ENCODE measurements at regions not wholly inside any gene's neighbourhood (a gene's known extent, or its start where the extent isn't known, plus 50 kb on each side); places are given as distances from the start of the nearest gene placed in this dataset.

- peaks cover 7% of the 10 kb centered on the region for H3K36me3 Mint-ChIP-seq (ENCODE audit: low read depth)
- 83 to 93% methylated on average over 4 of the region's 4 CpGs for WGBS, 2 experiments (ENCODE audit: insufficient coverage in 1 of 2, insufficient read length in 1 of 2)
- no peak overlapping the region for H3K27ac Mint-ChIP-seq
- H3K9me3 Mint-ChIP-seq, result no peaks in the 10 kb centered on the region
- H3K4me1 Mint-ChIP-seq, result peaks cover 20% of the 10 kb centered on the region
- no peak for TF ChIP-seq CTCF (conservative IDR thresholded peaks at IDR 0.05)
- H3K4me1 ChIP-seq (ENCODE audit: control insufficient read depth, insufficient read depth, low read length), result no peaks in the 10 kb centered on the region
- no peak overlapping the region for H3K9ac ChIP-seq (ENCODE audit: extremely low read depth, low read length, poor library complexity, severe bottlenecking)
- no peaks in the 10 kb centered on the region for H3K27me3 ChIP-seq (ENCODE audit: control insufficient read depth, insufficient read depth, low read length, poor library complexity, severe bottlenecking)
- H3K9me3 ChIP-seq (ENCODE audit: control insufficient read depth, low read length), result no peaks in the 10 kb centered on the region
- H3K27ac ChIP-seq (ENCODE audit: low read depth, low read length), result no peak overlapping the region
- no peak overlapping the region for H3K4me3 Mint-ChIP-seq
- no peak for DNase-seq
- no peaks in the 10 kb centered on the region for H3K27me3 Mint-ChIP-seq (ENCODE audit: insufficient read depth)
- H3K36me3 ChIP-seq (ENCODE audit: control insufficient read depth, insufficient read depth, low read length), result peaks cover 11% of the 10 kb centered on the region
- H3K4me3 ChIP-seq (ENCODE audit: low read length), result no peak overlapping the region
These were observed 146.1 kb downstream of the HAUS1 start for GRCh38 chr18:46250084-46250811.

- no peak for DNase-seq
- Histone ChIP-seq H3K4me1 (ENCODE audit: control insufficient read depth, insufficient read depth, low read length) (no peaks in the 10 kb centered on the region), H3K9me3 (ENCODE audit: control insufficient read depth, low read length) (no peaks in the 10 kb centered on the region), H3K4me3 (ENCODE audit: low read length) (no peak overlapping the region), H3K9ac (ENCODE audit: extremely low read depth, low read length, poor library complexity, severe bottlenecking) (no peak overlapping the region), H3K27me3 (ENCODE audit: control insufficient read depth, insufficient read depth, low read length, poor library complexity, severe bottlenecking) (no peaks in the 10 kb centered on the region), H3K27ac (ENCODE audit: low read depth, low read length) (no peak overlapping the region), H3K36me3 (ENCODE audit: control insufficient read depth, insufficient read depth, low read length) (peaks cover 11% of the 10 kb centered on the region)
- Mint-ChIP-seq H3K27ac (no peak overlapping the region), H3K4me1 (peaks cover 18% of the 10 kb centered on the region), H3K36me3 (ENCODE audit: low read depth) (peaks cover 9% of the 10 kb centered on the region), H3K4me3 (no peak overlapping the region), H3K9me3 (no peaks in the 10 kb centered on the region), H3K27me3 (ENCODE audit: insufficient read depth) (no peaks in the 10 kb centered on the region)
- TF ChIP-seq CTCF (conservative IDR thresholded peaks at IDR 0.05), result no peak
- WGBS, 2 experiments (ENCODE audit: insufficient coverage in 1 of 2, insufficient read length in 1 of 2), result 47 to 89% methylated on average over 1 to 2 of the region's 2 CpGs
These were observed 146.6 kb downstream of the HAUS1 start for GRCh38 chr18:46250812-46251173.

- no peak for DNase-seq
- WGBS, 2 experiments (ENCODE audit: insufficient coverage in 1 of 2, insufficient read length in 1 of 2), result 90% methylated on average over 2 of the region's 2 CpGs; no CpG with 5 or more reads in 1 of the 2 experiments
- Mint-ChIP-seq H3K4me3 (no peak overlapping the region), H3K4me1 (peaks cover 23% of the 10 kb centered on the region), H3K36me3 (ENCODE audit: low read depth) (peaks cover 8% of the 10 kb centered on the region), H3K9me3 (no peaks in the 10 kb centered on the region), H3K27ac (no peak overlapping the region), H3K27me3 (ENCODE audit: insufficient read depth) (no peaks in the 10 kb centered on the region)
- H3K9me3 ChIP-seq (ENCODE audit: control insufficient read depth, low read length), result no peaks in the 10 kb centered on the region
- peaks cover 11% of the 10 kb centered on the region for H3K36me3 ChIP-seq (ENCODE audit: control insufficient read depth, insufficient read depth, low read length)
- H3K27me3 ChIP-seq (ENCODE audit: control insufficient read depth, insufficient read depth, low read length, poor library complexity, severe bottlenecking), result no peaks in the 10 kb centered on the region
- H3K9ac ChIP-seq (ENCODE audit: extremely low read depth, low read length, poor library complexity, severe bottlenecking), result no peak overlapping the region
- H3K27ac ChIP-seq (ENCODE audit: low read depth, low read length), result no peak overlapping the region
- no peaks in the 10 kb centered on the region for H3K4me1 ChIP-seq (ENCODE audit: control insufficient read depth, insufficient read depth, low read length)
- TF ChIP-seq CTCF (conservative IDR thresholded peaks at IDR 0.05), result no peak
- H3K4me3 ChIP-seq (ENCODE audit: low read length), result no peak overlapping the region
These were observed 148.6 kb downstream of the HAUS1 start for GRCh38 chr18:46252759-46253158.
